RWPE2 (cell line): ENCODE measurements at regions not wholly inside any gene's neighbourhood (a gene's known extent, or its start where the extent isn't known, plus 50 kb on each side); places are given as distances from the start of the nearest gene placed in this dataset.

ENCODE experiments used
- ATAC-seq: fragments of 200-7000 bp; cut with Tn5 transposase; 3 replicates; pipeline ENCODE4 v1.9.1; 2021; ENCODE audit warnings: low read depth
- DNase-seq: peaks from one replicate; pipeline ENCODE4 v3.0.0-alpha.2; 2020; ENCODE audit warnings: low spot score
- H3K27ac ChIP-seq: fragments of 450-650 bp; 2 replicates; pipeline ENCODE4 v1.5.1; 2017; ENCODE audit warnings: mild to moderate bottlenecking; ENCODE audit not compliant: poor library complexity, severe bottlenecking
- H3K27me3 ChIP-seq: fragments of 250-450 bp; sonication (Bioruptor Pico); 2 replicates; pipeline ENCODE4 v1.5.1; 2021; ENCODE audit warnings: mild to moderate bottlenecking, moderate library complexity; ENCODE audit not compliant: insufficient read depth, poor library complexity, severe bottlenecking
- H3K36me3 ChIP-seq: fragments of 250-450 bp; sonication (Bioruptor Pico); 2 replicates; pipeline ENCODE4 v1.5.1; 2020; ENCODE audit warnings: low read depth, mild to moderate bottlenecking, moderate library complexity
- H3K4me1 ChIP-seq: fragments of 250-450 bp; sonication (Bioruptor Pico); 2 replicates; pipeline ENCODE4 v1.5.1; 2021; ENCODE audit warnings: mild to moderate bottlenecking, moderate library complexity; ENCODE audit not compliant: insufficient read depth, poor library complexity, severe bottlenecking
- H3K4me3 ChIP-seq: fragments of 250-450 bp; sonication (Bioruptor Pico); 2 replicates; pipeline ENCODE4 v1.5.1; 2021; ENCODE audit warnings: mild to moderate bottlenecking, moderate library complexity; ENCODE audit not compliant: severe bottlenecking
- H3K9me3 ChIP-seq: fragments of 250-450 bp; sonication (Bioruptor Pico); 2 replicates; pipeline ENCODE4 v1.5.1; 2021; ENCODE audit warnings: mild to moderate bottlenecking, moderate library complexity; ENCODE audit not compliant: severe bottlenecking
- TF ChIP-seq, protein P1 (sequence below): fragments of 450-650 bp; IDR thresholded peaks from one replicate; pipeline ENCODE4 v1.5.1; 2017; ENCODE audit warnings: mild to moderate bottlenecking, moderate library complexity; ENCODE audit not compliant: poor library complexity, severe bottlenecking

DNA sequence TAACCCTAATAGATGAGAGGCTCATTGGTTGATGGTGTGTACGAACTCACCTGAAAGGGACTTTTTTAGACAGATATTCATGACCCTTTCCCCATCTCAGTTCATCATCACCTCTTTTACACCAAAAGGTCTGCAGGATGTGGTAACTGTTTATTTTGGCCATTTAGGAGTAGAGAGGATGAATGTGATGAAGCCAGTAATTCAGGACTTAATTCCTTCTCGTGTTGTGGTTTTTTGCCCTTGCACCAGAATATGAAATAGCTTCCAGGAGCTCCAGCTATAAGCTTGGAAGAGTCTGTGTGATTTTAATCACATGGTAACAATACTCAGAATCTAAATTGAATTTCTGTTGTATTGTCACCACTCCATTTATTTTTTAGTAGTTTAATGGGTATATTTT is 189.4 kb upstream of the KCTD3 start:
- TF ChIP-seq, protein P1, sequence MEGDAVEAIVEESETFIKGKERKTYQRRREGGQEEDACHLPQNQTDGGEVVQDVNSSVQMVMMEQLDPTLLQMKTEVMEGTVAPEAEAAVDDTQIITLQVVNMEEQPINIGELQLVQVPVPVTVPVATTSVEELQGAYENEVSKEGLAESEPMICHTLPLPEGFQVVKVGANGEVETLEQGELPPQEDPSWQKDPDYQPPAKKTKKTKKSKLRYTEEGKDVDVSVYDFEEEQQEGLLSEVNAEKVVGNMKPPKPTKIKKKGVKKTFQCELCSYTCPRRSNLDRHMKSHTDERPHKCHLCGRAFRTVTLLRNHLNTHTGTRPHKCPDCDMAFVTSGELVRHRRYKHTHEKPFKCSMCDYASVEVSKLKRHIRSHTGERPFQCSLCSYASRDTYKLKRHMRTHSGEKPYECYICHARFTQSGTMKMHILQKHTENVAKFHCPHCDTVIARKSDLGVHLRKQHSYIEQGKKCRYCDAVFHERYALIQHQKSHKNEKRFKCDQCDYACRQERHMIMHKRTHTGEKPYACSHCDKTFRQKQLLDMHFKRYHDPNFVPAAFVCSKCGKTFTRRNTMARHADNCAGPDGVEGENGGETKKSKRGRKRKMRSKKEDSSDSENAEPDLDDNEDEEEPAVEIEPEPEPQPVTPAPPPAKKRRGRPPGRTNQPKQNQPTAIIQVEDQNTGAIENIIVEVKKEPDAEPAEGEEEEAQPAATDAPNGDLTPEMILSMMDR: no peak
- DNase-seq: no peak
- ATAC-seq: no peak
- H3K4me3 ChIP-seq: no peak overlapping the region
- H3K27ac ChIP-seq: no peak overlapping the region
- no peaks in the 10 kb centered on the region for H3K9me3 ChIP-seq
- H3K4me1 ChIP-seq: no peaks in the 10 kb centered on the region
- H3K27me3 ChIP-seq: no peaks in the 10 kb centered on the region
- no peaks in the 10 kb centered on the region for H3K36me3 ChIP-seq

DNA sequence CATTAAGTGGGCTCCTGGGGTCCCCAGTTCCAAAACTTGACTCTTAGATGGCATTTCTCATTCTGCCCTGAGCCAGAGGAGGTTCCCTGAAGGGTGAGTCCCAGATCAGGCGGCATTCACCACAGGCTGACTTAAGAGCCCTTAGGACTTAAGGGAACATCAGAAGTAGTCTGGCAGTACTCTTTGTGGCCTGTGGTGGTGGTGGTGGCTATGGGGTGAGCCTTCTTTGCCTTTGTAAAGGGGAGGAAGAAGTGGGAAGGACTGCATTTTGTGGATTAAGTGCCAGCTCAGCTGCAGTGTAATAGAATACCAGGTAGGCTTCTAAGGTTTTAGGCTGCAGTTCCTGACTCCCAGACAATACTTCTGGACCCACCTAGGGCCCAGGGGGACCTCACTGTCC is 186.5 kb upstream of the KCTD3 start:
- Histone ChIP-seq H3K36me3 (no peaks in the 10 kb centered on the region), H3K27ac (no peak overlapping the region), H3K27me3 (no peaks in the 10 kb centered on the region), H3K4me3 (no peak overlapping the region), H3K9me3 (no peaks in the 10 kb centered on the region), H3K4me1 (no peaks in the 10 kb centered on the region)
- TF ChIP-seq, protein P1: no peak
- no peak for ATAC-seq
- DNase-seq: no peak

DNA sequence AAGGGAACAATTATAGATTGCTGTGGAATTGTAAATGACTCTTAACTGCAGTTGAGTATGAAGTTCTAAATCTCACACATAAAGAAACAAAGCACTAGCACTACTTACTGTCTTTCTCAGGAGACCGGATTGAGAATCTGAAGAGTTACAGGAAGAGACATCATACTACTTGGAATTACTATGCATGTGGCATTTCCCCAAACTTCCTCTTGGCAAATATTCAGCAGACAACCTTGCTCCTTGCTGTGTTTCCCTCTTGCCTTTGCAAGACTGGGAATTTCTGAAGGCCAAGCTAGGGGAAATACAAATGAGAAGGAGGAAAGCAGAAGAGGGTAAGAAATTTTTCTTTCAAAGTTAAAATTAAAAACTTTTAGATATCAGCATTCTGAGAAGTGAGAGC is 173.6 kb upstream of the KCTD3 start:
- TF ChIP-seq, protein P1: no peak
- DNase-seq (no peak), ATAC-seq (no peak)
- no peaks in the 10 kb centered on the region for H3K27me3 ChIP-seq
- H3K4me1 ChIP-seq: no peaks in the 10 kb centered on the region
- H3K27ac ChIP-seq: no peak overlapping the region
- H3K36me3 ChIP-seq: no peaks in the 10 kb centered on the region
- no peaks in the 10 kb centered on the region for H3K9me3 ChIP-seq
- H3K4me3 ChIP-seq: no peak overlapping the region

DNA sequence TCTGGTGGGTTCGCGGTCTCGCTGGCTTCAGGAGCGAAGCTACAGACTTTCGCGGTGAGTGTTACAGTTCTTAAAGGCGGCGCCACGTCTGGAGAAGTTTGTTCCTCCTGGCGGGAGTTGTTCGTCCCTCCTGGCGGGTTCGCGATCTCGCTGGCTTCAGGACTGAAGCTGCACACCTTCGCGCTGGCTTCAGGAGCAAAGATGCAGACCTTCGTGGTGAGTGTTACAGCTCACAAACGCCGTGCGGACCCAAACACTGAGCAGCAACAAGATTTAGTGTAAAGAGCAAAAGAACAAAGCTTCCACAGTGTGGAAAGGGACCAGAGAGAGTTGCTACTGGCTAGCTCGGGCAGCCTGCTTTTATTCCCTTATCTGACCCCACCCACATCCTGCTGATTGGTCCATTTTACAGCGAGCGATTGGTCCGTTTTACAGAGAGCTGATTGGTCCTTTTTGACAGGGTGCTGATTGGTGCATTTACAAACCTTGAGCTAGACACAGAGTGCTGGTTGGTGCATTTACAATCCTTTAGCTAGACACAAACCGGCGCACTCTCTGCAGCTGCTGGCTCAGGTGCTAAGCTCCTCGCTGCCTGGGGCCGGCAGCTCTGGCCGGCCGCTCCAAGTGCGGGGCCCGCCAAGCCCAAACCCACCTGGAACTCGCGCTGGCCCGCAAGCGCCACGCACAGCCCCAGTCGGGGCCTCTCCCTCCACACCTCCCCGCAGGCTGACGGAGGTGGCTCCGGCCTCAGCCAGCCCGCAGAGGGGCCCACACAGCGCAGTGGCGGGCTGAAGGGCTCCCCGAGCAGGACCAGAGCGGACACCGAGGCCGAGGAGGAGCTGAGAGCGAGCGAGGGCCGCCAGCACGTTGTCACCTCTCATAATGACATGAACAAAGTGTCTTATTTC is 172.8 kb upstream of the KCTD3 start:
- Histone ChIP-seq H3K27me3 (no peaks in the 10 kb centered on the region), H3K27ac (no peak overlapping the region), H3K9me3 (no peaks in the 10 kb centered on the region), H3K4me1 (no peaks in the 10 kb centered on the region), H3K36me3 (no peaks in the 10 kb centered on the region), H3K4me3 (no peak overlapping the region)
- TF ChIP-seq, protein P1: no peak
- DNase-seq (peak; percentile 21), ATAC-seq (no peak)

DNA sequence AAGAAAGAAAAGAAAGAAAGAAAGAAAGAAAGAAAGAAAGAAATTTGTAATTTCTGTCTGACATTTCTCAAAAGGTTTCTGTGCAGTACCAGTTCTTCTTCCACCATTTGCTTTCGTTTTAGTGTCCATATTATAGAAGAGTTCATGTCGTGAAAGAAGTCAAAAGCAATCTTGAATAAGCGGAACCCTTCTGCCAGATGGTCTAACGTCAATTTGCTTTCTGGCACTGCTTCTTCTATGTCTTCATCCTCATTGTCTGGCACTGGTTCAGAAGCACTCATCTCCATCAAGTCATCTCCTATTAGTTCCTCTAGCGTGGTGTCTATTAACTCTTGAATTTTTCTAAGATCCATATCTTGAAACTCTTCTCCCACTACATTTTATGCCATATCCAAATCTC is 170.0 kb upstream of the KCTD3 start:
- no peak for DNase-seq

More for the DNA sequence above, 170.0 kb upstream of the KCTD3 start:
- Histone ChIP-seq H3K9me3 (no peaks in the 10 kb centered on the region), H3K4me3 (no peak overlapping the region), H3K27ac (no peak overlapping the region), H3K36me3 (no peaks in the 10 kb centered on the region), H3K27me3 (no peaks in the 10 kb centered on the region), H3K4me1 (no peaks in the 10 kb centered on the region)
- TF ChIP-seq, protein P1: no peak
- ATAC-seq: no peak
